HUES48 (cell line): ENCODE measurements at regions not wholly inside any gene's neighbourhood (a gene's known extent, or its start where the extent isn't known, plus 50 kb on each side); places are given as distances from the start of the nearest gene placed in this dataset.
"Not testable (repeated sequence)": the region's sequence is repeated elsewhere in the genome, so short reads cannot be mapped to it uniquely, and the experiment has no call there.

Source experiments
- H3K27ac ChIP-seq: one replicate; pipeline ENCODE4 v1.7.0; 2013; ENCODE audit warnings: low read depth, low read length, inconsistent platforms
- H3K27me3 ChIP-seq: 2 replicates; pipeline ENCODE4 v1.6.1; 2013; ENCODE audit warnings: mild to moderate bottlenecking, low read length; ENCODE audit not compliant: control insufficient read depth, insufficient read depth
- H3K36me3 ChIP-seq: 2 replicates; pipeline ENCODE4 v1.6.1; 2013; ENCODE audit warnings: low read length; ENCODE audit not compliant: control insufficient read depth, insufficient read depth
- H3K4me1 ChIP-seq: 2 replicates; pipeline ENCODE4 v1.6.1; 2013; ENCODE audit warnings: mild to moderate bottlenecking, low read length; ENCODE audit not compliant: control insufficient read depth, insufficient read depth
- H3K4me3 ChIP-seq: 2 replicates; pipeline ENCODE4 v1.5.1; 2013; ENCODE audit warnings: mild to moderate bottlenecking, low read depth, low read length
- H3K9ac ChIP-seq: 2 replicates; pipeline ENCODE4 v1.6.1; 2013; ENCODE audit warnings: mild to moderate bottlenecking, low read depth, low read length, moderate library complexity
- H3K9me3 ChIP-seq: 2 replicates; pipeline ENCODE4 v1.6.1; 2013; ENCODE audit warnings: low read length; ENCODE audit not compliant: control insufficient read depth, insufficient read depth

DNA sequence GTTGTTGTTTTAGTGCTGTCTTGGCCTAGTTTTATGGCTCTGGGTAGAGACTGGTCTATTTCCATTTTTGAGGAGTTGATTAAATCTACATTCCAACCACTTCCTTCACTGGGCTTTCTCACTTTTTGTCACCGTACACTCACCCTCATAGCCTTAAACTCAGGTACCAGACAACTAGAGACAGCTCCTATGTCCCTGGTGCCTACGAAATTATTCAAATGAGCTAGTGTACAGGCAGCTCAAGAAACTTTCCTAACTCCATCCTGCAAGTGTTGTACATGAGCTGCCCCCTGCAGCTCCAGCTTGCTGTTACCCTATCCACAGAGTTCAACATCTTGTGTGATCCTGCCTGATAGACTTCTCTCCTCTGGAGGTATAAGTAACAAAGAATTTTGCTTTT lies 704.8 kb upstream of the RGS18 start:
- Histone ChIP-seq H3K4me1 (no peaks in the 10 kb centered on the region), H3K9ac (no peak overlapping the region), H3K4me3 (no peak overlapping the region), H3K9me3 (0 out of 2 replicates have a peak, but pooled peaks cover 2% of the 10 kb centered on the region), H3K36me3 (no peaks in the 10 kb centered on the region), H3K27me3 (no peaks in the 10 kb centered on the region), H3K27ac (no peak overlapping the region)

DNA sequence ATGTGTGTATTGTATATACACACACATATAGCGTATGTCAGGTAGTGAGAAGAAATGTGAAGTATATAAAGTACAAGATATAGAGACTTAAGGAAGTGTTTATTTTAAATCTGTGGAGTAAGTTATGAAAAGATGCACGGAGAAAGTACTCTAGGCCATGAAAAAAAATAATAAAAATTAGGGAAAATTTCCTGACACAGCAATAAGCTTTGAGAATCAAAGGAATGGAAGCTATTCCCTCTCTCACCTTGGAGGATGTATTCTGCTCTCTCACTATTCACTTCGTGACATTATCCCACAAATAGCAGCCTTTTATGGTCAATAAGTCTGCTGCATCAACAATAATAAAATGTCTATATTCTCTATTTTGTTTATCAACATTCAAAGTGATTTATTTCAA lies 700.4 kb upstream of the RGS18 start:
- no peaks in the 10 kb centered on the region for H3K4me1 ChIP-seq
- H3K4me3 ChIP-seq = no peak overlapping the region
- no peaks in the 10 kb centered on the region for H3K36me3 ChIP-seq
- no peak overlapping the region for H3K9ac ChIP-seq
- no peaks in the 10 kb centered on the region for H3K9me3 ChIP-seq
- no peaks in the 10 kb centered on the region for H3K27me3 ChIP-seq
- no peak overlapping the region for H3K27ac ChIP-seq

DNA sequence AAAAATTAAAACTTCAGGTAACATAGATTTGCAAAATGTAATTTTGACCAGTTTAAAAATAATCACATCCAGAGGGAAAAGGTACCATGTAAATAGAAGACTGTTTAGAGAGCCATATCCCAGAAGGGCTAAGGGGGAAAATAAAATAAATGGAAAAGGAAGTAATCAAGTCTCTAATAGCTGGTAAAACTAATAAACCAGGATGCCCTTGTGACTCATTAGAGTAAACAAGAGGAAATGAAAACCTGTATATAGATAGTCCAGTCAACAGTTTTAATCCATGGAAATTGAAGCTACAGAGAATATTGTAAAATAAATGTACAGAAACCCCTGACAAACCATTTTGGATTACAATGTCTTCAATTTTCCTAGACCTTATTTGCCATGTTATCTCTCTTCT lies 698.0 kb upstream of the RGS18 start:
- no peaks in the 10 kb centered on the region for H3K4me1 ChIP-seq
- no peak overlapping the region for H3K4me3 ChIP-seq

GRCh38 chr1:191483988-191484387 lies 674.3 kb upstream of the RGS18 start:
- Histone ChIP-seq H3K9ac (no peak overlapping the region), H3K27ac (no peak overlapping the region), H3K4me1 (no peaks in the 10 kb centered on the region), H3K36me3 (no peaks in the 10 kb centered on the region), H3K4me3 (no peak overlapping the region), H3K27me3 (no peaks in the 10 kb centered on the region), H3K9me3 (no peaks in the 10 kb centered on the region)

More for the DNA sequence above, 698.0 kb upstream of the RGS18 start:
- Histone ChIP-seq H3K9me3 (no peaks in the 10 kb centered on the region), H3K27me3 (no peaks in the 10 kb centered on the region), H3K9ac (no peak overlapping the region), H3K36me3 (no peaks in the 10 kb centered on the region), H3K27ac (no peak overlapping the region)

- Histone ChIP-seq H3K4me3 (no peak overlapping the region), H3K4me1 (no peaks in the 10 kb centered on the region), H3K36me3 (no peaks in the 10 kb centered on the region), H3K27ac (no peak overlapping the region), H3K27me3 (no peaks in the 10 kb centered on the region), H3K9ac (no peak overlapping the region), H3K9me3 (no peaks in the 10 kb centered on the region)
These were observed 668.0 kb upstream of the RGS18 start for GRCh38 chr1:191490303-191490702.

DNA sequence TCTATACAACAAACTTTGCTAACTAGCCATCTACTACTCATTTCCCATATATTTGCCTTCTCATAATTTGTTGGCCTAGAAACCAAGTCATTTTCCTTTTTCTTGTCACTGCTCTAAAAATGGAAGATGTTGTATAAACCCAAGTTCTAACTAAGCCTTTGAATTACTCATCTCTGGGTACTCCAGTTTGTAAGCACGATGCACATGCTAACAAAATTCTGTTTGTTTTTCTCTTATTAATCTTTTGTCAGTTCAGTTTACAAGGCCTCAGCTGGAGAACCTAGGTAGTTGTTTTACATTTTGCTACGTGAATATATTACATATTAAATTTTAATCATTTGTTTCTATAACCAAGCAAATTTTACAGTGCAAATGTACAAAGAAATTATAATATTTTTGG lies 663.2 kb upstream of the RGS18 start:
- Histone ChIP-seq H3K27ac (no peak overlapping the region), H3K4me1 (no peaks in the 10 kb centered on the region), H3K4me3 (no peak overlapping the region), H3K36me3 (no peaks in the 10 kb centered on the region), H3K9me3 (no peaks in the 10 kb centered on the region), H3K27me3 (no peaks in the 10 kb centered on the region), H3K9ac (no peak overlapping the region)

- Histone ChIP-seq H3K27ac (no peak overlapping the region), H3K27me3 (no peaks in the 10 kb centered on the region), H3K4me1 (no peaks in the 10 kb centered on the region), H3K9ac (no peak overlapping the region), H3K9me3 (no peaks in the 10 kb centered on the region), H3K4me3 (no peak overlapping the region), H3K36me3 (no peaks in the 10 kb centered on the region)
These were observed 659.9 kb upstream of the RGS18 start for GRCh38 chr1:191498318-191498717.

- no peaks in the 10 kb centered on the region for H3K36me3 ChIP-seq
- no peaks in the 10 kb centered on the region for H3K27me3 ChIP-seq
- H3K9ac ChIP-seq = no peak overlapping the region
- H3K4me3 ChIP-seq = no peak overlapping the region
- no peak overlapping the region for H3K27ac ChIP-seq
- no peaks in the 10 kb centered on the region for H3K4me1 ChIP-seq
- no peaks in the 10 kb centered on the region for H3K9me3 ChIP-seq
These were observed 659.4 kb upstream of the RGS18 start for GRCh38 chr1:191498825-191499224.

GRCh38 chr1:191504999-191505398 lies 653.3 kb upstream of the RGS18 start:
- H3K9ac ChIP-seq = no peak overlapping the region
- no peaks in the 10 kb centered on the region for H3K9me3 ChIP-seq
- no peaks in the 10 kb centered on the region for H3K4me1 ChIP-seq
- H3K27me3 ChIP-seq = no peaks in the 10 kb centered on the region
- H3K36me3 ChIP-seq = no peaks in the 10 kb centered on the region
- H3K27ac ChIP-seq = no peak overlapping the region
- H3K4me3 ChIP-seq = no peak overlapping the region

GRCh38 chr1:191508239-191508638 lies 650.0 kb upstream of the RGS18 start:
- H3K9ac ChIP-seq = no peak overlapping the region
- no peaks in the 10 kb centered on the region for H3K4me1 ChIP-seq
- H3K36me3 ChIP-seq = no peaks in the 10 kb centered on the region
- no peaks in the 10 kb centered on the region for H3K9me3 ChIP-seq
- no peak overlapping the region for H3K27ac ChIP-seq
- H3K27me3 ChIP-seq = no peaks in the 10 kb centered on the region
- H3K4me3 ChIP-seq = no peak overlapping the region

GRCh38 chr1:191511480-191511879 lies 646.8 kb upstream of the RGS18 start:
- not testable (repeated sequence) for H3K27me3 ChIP-seq, H3K4me1 ChIP-seq, H3K9ac ChIP-seq, H3K36me3 ChIP-seq, H3K4me3 ChIP-seq, H3K9me3 ChIP-seq, H3K27ac ChIP-seq

GRCh38 chr1:191517826-191518225 lies 640.4 kb upstream of the RGS18 start:
- H3K9me3 ChIP-seq = no peaks in the 10 kb centered on the region
- H3K27me3 ChIP-seq = no peaks in the 10 kb centered on the region
- no peak overlapping the region for H3K9ac ChIP-seq
- H3K36me3 ChIP-seq = no peaks in the 10 kb centered on the region
- H3K27ac ChIP-seq = no peak overlapping the region
- no peak overlapping the region for H3K4me3 ChIP-seq
- no peaks in the 10 kb centered on the region for H3K4me1 ChIP-seq
